ENCODE measurements at regions not wholly inside any gene's neighbourhood (a gene's known extent, or its start where the extent isn't known, plus 50 kb on each side); places are given as distances from the start of the nearest gene placed in this dataset.
A peak's percentile ranks its signal among the peaks of the same experiment; 100 is the strongest.

DNA sequence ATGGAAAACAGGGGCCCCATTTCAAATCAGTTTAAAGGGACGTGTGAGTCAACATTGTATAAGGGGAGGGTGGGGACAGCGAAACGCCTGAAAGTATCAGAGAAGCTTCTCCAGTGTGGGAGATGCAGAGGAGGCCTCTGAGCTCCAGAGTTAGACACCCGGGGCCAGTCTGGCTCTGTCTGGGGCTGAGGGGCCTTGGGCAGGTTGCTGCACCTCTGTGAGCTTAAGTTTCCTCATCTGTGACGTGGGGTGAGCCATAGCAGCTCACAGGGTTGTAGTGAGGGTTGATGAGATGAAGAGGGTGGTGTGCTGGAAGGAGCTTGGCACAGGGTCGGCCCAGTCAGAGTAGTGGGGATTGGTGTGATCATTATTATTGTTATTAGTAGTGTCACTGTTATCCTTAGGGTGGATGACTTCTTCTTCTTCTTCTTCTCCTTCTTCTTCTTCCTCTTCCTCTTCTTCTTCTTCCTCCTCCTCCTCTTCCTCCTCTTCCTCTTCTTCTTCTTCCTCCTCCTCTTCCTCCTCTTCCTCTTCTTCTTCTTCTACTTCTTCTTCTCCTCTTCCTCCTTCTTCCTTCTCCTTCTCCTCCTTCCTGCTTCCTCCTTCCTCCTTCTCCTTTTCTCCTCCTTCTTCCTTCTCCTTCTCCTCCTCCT, 282.0 kb downstream of the PTPRU start:
- DNase-seq, result no peak
- H3K27ac ChIP-seq, result no peak overlapping the region
- TF ChIP-seq, protein P1, sequence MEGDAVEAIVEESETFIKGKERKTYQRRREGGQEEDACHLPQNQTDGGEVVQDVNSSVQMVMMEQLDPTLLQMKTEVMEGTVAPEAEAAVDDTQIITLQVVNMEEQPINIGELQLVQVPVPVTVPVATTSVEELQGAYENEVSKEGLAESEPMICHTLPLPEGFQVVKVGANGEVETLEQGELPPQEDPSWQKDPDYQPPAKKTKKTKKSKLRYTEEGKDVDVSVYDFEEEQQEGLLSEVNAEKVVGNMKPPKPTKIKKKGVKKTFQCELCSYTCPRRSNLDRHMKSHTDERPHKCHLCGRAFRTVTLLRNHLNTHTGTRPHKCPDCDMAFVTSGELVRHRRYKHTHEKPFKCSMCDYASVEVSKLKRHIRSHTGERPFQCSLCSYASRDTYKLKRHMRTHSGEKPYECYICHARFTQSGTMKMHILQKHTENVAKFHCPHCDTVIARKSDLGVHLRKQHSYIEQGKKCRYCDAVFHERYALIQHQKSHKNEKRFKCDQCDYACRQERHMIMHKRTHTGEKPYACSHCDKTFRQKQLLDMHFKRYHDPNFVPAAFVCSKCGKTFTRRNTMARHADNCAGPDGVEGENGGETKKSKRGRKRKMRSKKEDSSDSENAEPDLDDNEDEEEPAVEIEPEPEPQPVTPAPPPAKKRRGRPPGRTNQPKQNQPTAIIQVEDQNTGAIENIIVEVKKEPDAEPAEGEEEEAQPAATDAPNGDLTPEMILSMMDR (IDR thresholded peaks at IDR 0.05; ENCODE audit: low read depth, low read length), result no peak

DNA sequence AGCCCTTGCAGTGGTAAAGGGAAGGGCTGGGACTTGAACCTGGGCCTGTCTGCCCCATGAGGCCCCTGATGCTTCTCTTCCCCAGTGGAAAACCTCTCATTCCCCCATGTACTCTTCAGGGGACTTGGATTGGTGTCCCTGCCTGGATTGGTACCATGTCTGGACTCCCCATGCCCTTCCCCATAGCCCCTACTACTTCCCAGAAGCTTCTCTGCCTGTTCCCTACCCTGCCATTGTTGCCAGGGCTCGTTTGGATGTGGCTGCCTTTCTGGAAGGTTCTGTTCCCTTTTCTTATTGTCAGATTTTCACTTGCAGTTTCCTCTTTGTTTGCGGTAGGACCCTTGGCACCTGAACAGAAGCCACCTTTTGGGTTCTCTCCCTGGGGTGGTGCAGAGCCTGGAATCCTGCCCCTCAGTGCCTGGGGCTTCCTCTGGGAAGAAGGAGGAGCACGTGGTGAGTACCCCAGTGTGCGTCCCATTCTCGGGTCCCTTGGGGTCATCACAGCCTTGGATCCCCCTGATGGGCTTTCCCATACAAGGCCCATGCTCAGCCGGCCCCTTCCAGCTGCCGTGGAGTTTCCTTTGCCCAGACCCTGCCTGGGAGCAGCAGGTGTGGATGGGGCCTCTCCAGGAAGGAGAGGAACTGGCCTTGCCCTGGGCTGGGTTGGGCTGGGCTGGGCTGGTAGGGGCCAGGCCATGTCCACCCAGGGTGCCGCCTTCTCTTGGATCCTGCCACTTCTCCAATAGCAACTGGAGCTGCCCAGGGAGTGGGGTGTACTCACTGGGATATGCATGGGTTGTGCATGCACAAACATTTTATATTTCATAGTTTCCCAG, 281.1 kb downstream of the PTPRU start:
- Histone ChIP-seq H3K27ac (no peak overlapping the region), H3K27me3 (ENCODE audit: insufficient read depth, low read depth, severe bottlenecking) (no peaks in the 10 kb centered on the region), H3K36me3 (no peaks in the 10 kb centered on the region), H3K9me3 (ENCODE audit: severe bottlenecking) (no peaks in the 10 kb centered on the region), H3K4me3 (ENCODE audit: low read depth, low read length) (no peak overlapping the region)
- no peak for DNase-seq
- TF ChIP-seq, protein P1 (IDR thresholded peaks at IDR 0.05; ENCODE audit: low read depth, low read length), result no peak

More for the DNA sequence above, 282.0 kb downstream of the PTPRU start:
- no peaks in the 10 kb centered on the region for H3K27me3 ChIP-seq (ENCODE audit: insufficient read depth, low read depth, severe bottlenecking)
- H3K36me3 ChIP-seq, result no peaks in the 10 kb centered on the region
- H3K9me3 ChIP-seq (ENCODE audit: severe bottlenecking), result no peaks in the 10 kb centered on the region
- H3K4me3 ChIP-seq (ENCODE audit: low read depth, low read length), result no peak overlapping the region

DNA sequence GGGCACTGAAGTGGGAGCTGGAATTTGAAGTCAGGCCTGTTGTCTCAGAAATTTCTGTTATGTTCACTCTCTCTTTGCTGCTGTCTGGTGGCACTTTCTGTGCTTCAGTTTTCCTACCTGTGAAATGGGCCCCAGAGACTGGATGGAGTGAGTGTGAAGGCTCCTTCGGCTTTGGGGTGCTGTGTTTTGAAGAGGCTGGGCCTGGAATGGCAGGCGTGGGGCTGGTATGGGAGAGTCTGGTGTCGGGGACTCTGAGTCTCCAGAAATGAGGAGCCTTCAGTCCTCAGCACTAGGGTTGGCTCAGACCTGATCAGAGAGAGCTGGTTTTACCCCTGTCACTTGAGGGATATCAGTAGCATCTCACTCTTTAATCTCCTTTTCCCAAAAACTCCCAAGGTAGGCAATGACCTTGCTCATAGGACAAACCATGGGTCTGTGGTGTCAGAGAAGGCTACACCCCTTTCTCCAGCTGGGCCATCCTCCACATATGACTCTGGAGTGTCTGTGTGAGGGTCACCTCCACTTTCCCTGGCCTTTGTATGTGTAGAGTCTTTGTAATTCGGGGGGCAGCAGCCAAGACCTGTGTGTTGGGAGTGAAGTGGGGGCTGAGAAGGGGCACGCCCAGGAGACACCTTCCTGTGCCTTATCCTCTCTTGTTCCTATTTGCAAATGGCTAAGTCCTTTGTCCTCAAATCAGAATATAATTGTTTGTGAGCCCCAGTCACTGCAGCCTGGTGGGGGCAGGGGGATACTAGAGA, 279.9 kb downstream of the PTPRU start:
- DNase-seq, result no peak
- no peak overlapping the region for H3K4me3 ChIP-seq (ENCODE audit: low read depth, low read length)
- H3K36me3 ChIP-seq, result no peaks in the 10 kb centered on the region
- TF ChIP-seq, protein P1 (IDR thresholded peaks at IDR 0.05; ENCODE audit: low read depth, low read length), result no peak
- no peak overlapping the region for H3K27ac ChIP-seq
- H3K27me3 ChIP-seq (ENCODE audit: insufficient read depth, low read depth, severe bottlenecking), result no peaks in the 10 kb centered on the region
- H3K9me3 ChIP-seq (ENCODE audit: severe bottlenecking), result no peaks in the 10 kb centered on the region

DNA sequence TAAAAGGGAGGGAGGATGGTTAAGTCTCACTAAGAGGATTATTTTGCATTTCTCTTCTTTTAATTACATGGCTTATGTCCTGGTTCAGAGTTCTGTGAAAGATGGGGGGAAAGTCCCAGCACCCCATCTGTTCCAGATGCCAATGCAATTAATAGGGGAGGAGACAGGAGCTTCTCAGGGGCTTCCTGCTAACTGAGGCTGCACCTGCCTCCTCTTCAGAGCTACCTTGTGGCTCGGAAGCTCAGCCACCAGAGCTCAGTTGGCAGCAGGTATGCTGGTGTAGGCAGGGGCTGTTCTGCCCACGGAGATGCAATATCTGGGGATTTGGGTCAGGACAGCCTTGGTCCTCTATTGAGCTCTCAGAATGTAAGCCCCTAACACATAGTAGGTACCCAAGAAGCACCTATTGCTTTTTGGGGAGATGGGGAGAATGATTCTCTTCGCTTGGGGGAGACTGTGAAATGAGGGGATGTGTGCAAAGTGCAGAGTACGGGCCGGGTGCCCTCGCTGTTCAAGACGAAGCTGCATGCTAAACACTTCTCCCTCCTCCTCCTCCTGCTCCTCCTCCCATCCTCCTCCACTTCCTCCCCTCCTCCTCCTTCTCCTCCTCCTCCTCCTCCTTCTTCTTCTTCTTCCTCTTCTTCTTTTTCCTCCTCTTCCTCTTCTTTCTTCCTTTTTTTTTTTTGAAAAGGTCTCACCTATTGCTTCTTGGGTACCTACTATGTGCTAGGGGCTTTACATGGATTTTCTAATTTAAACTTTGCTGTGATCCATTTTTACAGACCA, 279.0 kb downstream of the PTPRU start:
- Histone ChIP-seq H3K27ac (peak overlapping the region; percentile 60), H3K4me3 (ENCODE audit: low read depth, low read length) (no peak overlapping the region), H3K36me3 (no peaks in the 10 kb centered on the region), H3K9me3 (ENCODE audit: severe bottlenecking) (no peaks in the 10 kb centered on the region), H3K27me3 (ENCODE audit: insufficient read depth, low read depth, severe bottlenecking) (no peaks in the 10 kb centered on the region)
- DNase-seq, result peak; percentile 65
- TF ChIP-seq, protein P1 (IDR thresholded peaks at IDR 0.05; ENCODE audit: low read depth, low read length), result no peak

DNA sequence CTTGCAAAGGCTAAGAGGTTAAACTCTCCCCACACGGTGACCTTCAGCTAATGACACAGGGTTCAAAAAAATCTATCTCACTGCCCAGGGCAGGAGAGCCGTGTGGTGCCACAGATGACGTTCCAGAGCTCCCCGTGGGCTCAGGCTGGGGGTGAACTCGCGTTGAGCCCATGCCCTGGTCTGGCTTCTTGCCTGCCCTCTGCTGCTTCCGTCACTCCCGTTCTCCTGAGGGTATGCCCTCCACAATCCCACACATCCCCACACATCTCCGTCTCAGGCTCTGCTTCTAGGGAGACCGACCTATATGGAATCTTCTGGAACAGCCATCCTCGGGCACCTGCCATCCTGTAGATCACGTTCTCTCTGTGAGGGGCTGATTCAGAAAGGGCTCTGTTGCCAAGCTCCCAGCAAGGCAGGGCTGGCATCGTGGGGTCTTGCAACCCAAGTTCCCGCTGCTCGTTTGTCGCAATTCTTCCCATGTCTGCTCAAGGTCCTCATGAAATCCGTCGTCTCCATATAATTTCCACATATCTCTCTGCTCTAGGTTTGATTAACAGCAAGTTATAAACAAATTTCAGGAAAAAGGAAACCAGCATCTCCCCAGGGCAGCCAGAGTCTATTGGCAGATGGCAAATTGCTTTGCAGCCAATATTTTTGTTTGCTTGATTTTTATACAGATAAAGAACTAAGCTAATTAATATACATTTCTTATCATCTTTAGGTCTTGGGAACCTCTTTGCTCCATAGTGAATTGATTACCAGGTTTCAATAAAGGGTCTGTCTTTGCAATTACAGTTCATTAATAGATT, 278.2 kb downstream of the PTPRU start:
- DNase-seq, result no peak
- H3K9me3 ChIP-seq (ENCODE audit: severe bottlenecking), result no peaks in the 10 kb centered on the region
- H3K4me3 ChIP-seq (ENCODE audit: low read depth, low read length), result no peak overlapping the region
- H3K27me3 ChIP-seq (ENCODE audit: insufficient read depth, low read depth, severe bottlenecking), result no peaks in the 10 kb centered on the region
- no peaks in the 10 kb centered on the region for H3K36me3 ChIP-seq
- TF ChIP-seq, protein P1 (IDR thresholded peaks at IDR 0.05; ENCODE audit: low read depth, low read length), result no peak
- H3K27ac ChIP-seq, result peak overlapping the region; percentile 60
